ENCODE measurements at regions not wholly inside any gene's neighbourhood (a gene's known extent, or its start where the extent isn't known, plus 50 kb on each side); places are given as distances from the start of the nearest gene placed in this dataset.

GRCh38 chr20:12355185-12355584, 437.5 kb downstream of the BTBD3 start:
- intact Hi-C loops (cut with DNase I; ENCODE audit: low total_unique reads): no loop called here
- in situ Hi-C loops (cut with MboI; ENCODE audit: low sequenced_read_pairs in 4 of 4): no loop called here

GRCh38 chr20:12358006-12358654, 440.4 kb downstream of the BTBD3 start:
- Histone ChIP-seq H3K27me3 (no peaks in the 10 kb centered on the region), H3K4me1 (no peaks in the 10 kb centered on the region), H3K9me3 (no peaks in the 10 kb centered on the region), H3K36me3 (no peaks in the 10 kb centered on the region), H3K4me3 (no peak overlapping the region), H3K27ac (no peak overlapping the region)
- DNase-seq: no peak
- in situ Hi-C loops (cut with MboI; ENCODE audit: low sequenced_read_pairs in 4 of 4) (no loop called here), intact Hi-C loops (cut with DNase I; ENCODE audit: low total_unique reads) (no loop called here)
- TF ChIP-seq POLR2A (IDR thresholded peaks at IDR 0.05): no peak
- no peak for TF ChIP-seq CTCF (IDR thresholded peaks at IDR 0.05 in 4 of 5, conservative IDR thresholded peaks at IDR 0.05 in 1 of 5)
- no peak for ATAC-seq

More at GRCh38 chr20:12355185-12355584, 437.5 kb downstream of the BTBD3 start:
- H3K4me3 ChIP-seq: no peak overlapping the region
- DNase-seq (no peak), ATAC-seq (no peak)
- no peaks in the 10 kb centered on the region for H3K9me3 ChIP-seq
- no peaks in the 10 kb centered on the region for H3K4me1 ChIP-seq
- no peaks in the 10 kb centered on the region for H3K36me3 ChIP-seq
- H3K27ac ChIP-seq: no peak overlapping the region
- TF ChIP-seq POLR2A (IDR thresholded peaks at IDR 0.05) (no peak), CTCF (IDR thresholded peaks at IDR 0.05 in 4 of 5, conservative IDR thresholded peaks at IDR 0.05 in 1 of 5) (no peak)
- no peaks in the 10 kb centered on the region for H3K27me3 ChIP-seq

- Histone ChIP-seq H3K27ac (no peak overlapping the region), H3K4me1 (no peaks in the 10 kb centered on the region), H3K27me3 (no peaks in the 10 kb centered on the region), H3K36me3 (no peaks in the 10 kb centered on the region), H3K9me3 (no peaks in the 10 kb centered on the region), H3K4me3 (no peak overlapping the region)
- intact Hi-C loops (cut with DNase I; ENCODE audit: low total_unique reads): no loop called here
- DNase-seq: no peak
- TF ChIP-seq CTCF (IDR thresholded peaks at IDR 0.05 in 4 of 5, conservative IDR thresholded peaks at IDR 0.05 in 1 of 5) (no peak), POLR2A (IDR thresholded peaks at IDR 0.05) (no peak)
- ATAC-seq: no peak
- in situ Hi-C loops (cut with MboI; ENCODE audit: low sequenced_read_pairs in 4 of 4): no loop called here
Observed at GRCh38 chr20:12358655-12359009, 440.9 kb downstream of the BTBD3 start.

- in situ Hi-C loops (cut with MboI; ENCODE audit: low sequenced_read_pairs in 4 of 4): no loop called here
- no peaks in the 10 kb centered on the region for H3K4me1 ChIP-seq
- no peak overlapping the region for H3K27ac ChIP-seq
- no peaks in the 10 kb centered on the region for H3K9me3 ChIP-seq
- DNase-seq: no peak
- intact Hi-C loops (cut with DNase I; ENCODE audit: low total_unique reads): no loop called here
- no peaks in the 10 kb centered on the region for H3K36me3 ChIP-seq
- H3K4me3 ChIP-seq: no peak overlapping the region
- ATAC-seq: no peak
- H3K27me3 ChIP-seq: no peaks in the 10 kb centered on the region
- no peak for TF ChIP-seq CTCF (IDR thresholded peaks at IDR 0.05 in 4 of 5, conservative IDR thresholded peaks at IDR 0.05 in 1 of 5)
- TF ChIP-seq POLR2A (IDR thresholded peaks at IDR 0.05): no peak
Observed at GRCh38 chr20:12371990-12372389, 454.3 kb downstream of the BTBD3 start.

GRCh38 chr20:12372557-12372956, 454.9 kb downstream of the BTBD3 start:
- no peak overlapping the region for H3K4me3 ChIP-seq
- no peaks in the 10 kb centered on the region for H3K36me3 ChIP-seq
- DNase-seq (no peak), ATAC-seq (no peak)
- no peak overlapping the region for H3K27ac ChIP-seq
- H3K27me3 ChIP-seq: no peaks in the 10 kb centered on the region
- no peaks in the 10 kb centered on the region for H3K9me3 ChIP-seq
- in situ Hi-C loops (cut with MboI; ENCODE audit: low sequenced_read_pairs in 4 of 4): no loop called here
- no peak for TF ChIP-seq POLR2A (IDR thresholded peaks at IDR 0.05)
- TF ChIP-seq CTCF (IDR thresholded peaks at IDR 0.05 in 4 of 5, conservative IDR thresholded peaks at IDR 0.05 in 1 of 5): no peak
- H3K4me1 ChIP-seq: no peaks in the 10 kb centered on the region
- intact Hi-C loops (cut with DNase I; ENCODE audit: low total_unique reads): no loop called here
